WTC11 (cell line): ENCODE measurements at regions not wholly inside any gene's neighbourhood (a gene's known extent, or its start where the extent isn't known, plus 50 kb on each side); places are given as distances from the start of the nearest gene placed in this dataset.

Source experiments
- ATAC-seq: fragments of 200-7000 bp; cut with Tn5 transposase; 2 replicates; pipeline ENCODE4 v1.10.0; 2021; ENCODE audit warnings: mild to moderate bottlenecking, moderate library complexity
- CTCF ChIA-PET: fragments of 300-600 bp; sonication (Branson Sonifier 250); formaldehyde crosslinking; loops from one replicate; lab custom pipeline; 2021; ENCODE audit warnings: antibody characterized with exemption; lab: Charles Lee
- POLR2A ChIA-PET: fragments of 350-600 bp; sonication (Branson Sonifier 250); formaldehyde crosslinking; loops from one replicate; lab custom pipeline; 2021; ENCODE audit warnings: antibody characterized with exemption; lab: Charles Lee
- DNase-seq: peaks from one replicate; pipeline ENCODE4 v3.0.0; 2021; ENCODE audit warnings: low spot score
- H3K27ac Mint-ChIP-seq: 2 replicates; pipeline ENCODE4 v1.8.0; 2021; ENCODE audit warnings: mixed read lengths
- H3K27me3 Mint-ChIP-seq: 2 replicates; pipeline ENCODE4 v1.8.0; 2021; ENCODE audit warnings: low read depth, mild to moderate bottlenecking, moderate library complexity, mixed read lengths
- H3K36me3 Mint-ChIP-seq: 2 replicates; pipeline ENCODE4 v1.8.0; 2021; ENCODE audit warnings: mixed read lengths
- H3K4me1 Mint-ChIP-seq: 2 replicates; pipeline ENCODE4 v1.8.0; 2022; ENCODE audit warnings: mixed read lengths
- H3K4me3 Mint-ChIP-seq: 2 replicates; pipeline ENCODE4 v1.8.0; 2021; ENCODE audit warnings: mild to moderate bottlenecking, moderate library complexity, mixed read lengths
- H3K9me3 Mint-ChIP-seq: 2 replicates; pipeline ENCODE4 v1.8.0; 2021; ENCODE audit warnings: mixed read lengths
- AR ChIP-seq: fragments of 250-450 bp; sonication (Bioruptor Pico); IDR thresholded peaks from 2 replicates; pipeline ENCODE4 v1.9.0; 2021; ENCODE audit warnings: mild to moderate bottlenecking
- ARID4B ChIP-seq: sonication (generic); formaldehyde crosslinking; IDR thresholded peaks from 2 replicates; pipeline ENCODE4 v1.8.0; 2023; ENCODE audit warnings: missing genetic modification reagents, mild to moderate bottlenecking, borderline replicate concordance
- CREB1 ChIP-seq: sonication (generic); formaldehyde crosslinking; IDR thresholded peaks from 2 replicates; pipeline ENCODE4 v1.8.0; 2023; ENCODE audit warnings: mild to moderate bottlenecking, missing genetic modification reagents
- EMX1 ChIP-seq: fragments of 250-450 bp; sonication (Bioruptor Pico); IDR thresholded peaks from 2 replicates; pipeline ENCODE4 v1.8.0; 2021; ENCODE audit warnings: mild to moderate bottlenecking
- ESRRA ChIP-seq: sonication (generic); formaldehyde crosslinking; IDR thresholded peaks from 2 replicates; pipeline ENCODE4 v1.8.1; 2022; ENCODE audit warnings: mild to moderate bottlenecking, missing genetic modification reagents, borderline replicate concordance
- FOXJ3 ChIP-seq: sonication (generic); formaldehyde crosslinking; IDR thresholded peaks from 2 replicates; pipeline ENCODE4 v1.9.0; 2021; ENCODE audit warnings: missing genetic modification reagents, mild to moderate bottlenecking, borderline replicate concordance
- KAT7 ChIP-seq: sonication (generic); formaldehyde crosslinking; IDR thresholded peaks from 2 replicates; pipeline ENCODE4 v1.8.1; 2023; ENCODE audit warnings: missing genetic modification reagents, mild to moderate bottlenecking, borderline replicate concordance
- NFYB ChIP-seq: sonication (generic); formaldehyde crosslinking; conservative IDR thresholded peaks from 2 replicates; pipeline ENCODE4 v1.8.0; 2022; ENCODE audit warnings: low read depth, missing genetic modification reagents
- TCF7 ChIP-seq: sonication (generic); formaldehyde crosslinking; IDR thresholded peaks from 2 replicates; pipeline ENCODE4 v1.8.0; 2022; ENCODE audit warnings: mild to moderate bottlenecking, low read depth, missing genetic modification reagents, moderate library complexity
- TEAD1 ChIP-seq: sonication (generic); formaldehyde crosslinking; IDR thresholded peaks from 2 replicates; pipeline ENCODE4 v1.8.0; 2022; ENCODE audit warnings: mild to moderate bottlenecking, missing genetic modification reagents
- ZNF232 ChIP-seq: sonication (generic); formaldehyde crosslinking; IDR thresholded peaks from 2 replicates; pipeline ENCODE4 v1.8.0; 2022; ENCODE audit warnings: mild to moderate bottlenecking, missing genetic modification reagents
- ZNF317 ChIP-seq: sonication (generic); formaldehyde crosslinking; IDR thresholded peaks from 2 replicates; pipeline ENCODE4 v1.8.1; 2023; ENCODE audit warnings: low read depth, mild to moderate bottlenecking, moderate library complexity, missing genetic modification reagents, borderline replicate concordance
- ZNF671 ChIP-seq: fragments of 250-450 bp; sonication (Bioruptor Pico); IDR thresholded peaks from 2 replicates; pipeline ENCODE4 v1.8.0; 2021; ENCODE audit warnings: mild to moderate bottlenecking
- TF ChIP-seq, protein P1 (sequence below): sonication (generic); formaldehyde crosslinking; conservative IDR thresholded peaks from 2 replicates; pipeline ENCODE4 v1.8.1; 2022; ENCODE audit warnings: mild to moderate bottlenecking, missing genetic modification reagents
- TF ChIP-seq, protein P2 (sequence below): fragments of 250-450 bp; sonication (Bioruptor Pico); conservative IDR thresholded peaks from 2 replicates; pipeline ENCODE4 v1.9.0; 2021; ENCODE audit warnings: mild to moderate bottlenecking
- TF ChIP-seq, protein P3 (sequence below): sonication (generic); formaldehyde crosslinking; IDR thresholded peaks from 2 replicates; pipeline ENCODE4 v1.8.1; 2023; ENCODE audit warnings: mild to moderate bottlenecking, missing genetic modification reagents
- TF ChIP-seq, protein P4 (sequence below): sonication (generic); formaldehyde crosslinking; IDR thresholded peaks from 2 replicates; pipeline ENCODE4 v1.8.1; 2022; ENCODE audit warnings: low read depth, missing genetic modification reagents, borderline replicate concordance

GRCh38 chr13:67917291-67917987, 687.3 kb upstream of the PCDH9 start:
- no peak overlapping the region for H3K27ac Mint-ChIP-seq
- 0 out of 2 replicates have a peak, but pooled peaks cover 2% of the 10 kb centered on the region for H3K36me3 Mint-ChIP-seq
- TF ChIP-seq ZNF671 (CRISPR knock-in tag), result no peak
- no peak for TF ChIP-seq ZNF232 (CRISPR knock-in tag)
- TF ChIP-seq, protein P1, sequence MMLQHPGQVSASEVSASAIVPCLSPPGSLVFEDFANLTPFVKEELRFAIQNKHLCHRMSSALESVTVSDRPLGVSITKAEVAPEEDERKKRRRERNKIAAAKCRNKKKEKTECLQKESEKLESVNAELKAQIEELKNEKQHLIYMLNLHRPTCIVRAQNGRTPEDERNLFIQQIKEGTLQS, result no peak
- TF ChIP-seq, protein P2, sequence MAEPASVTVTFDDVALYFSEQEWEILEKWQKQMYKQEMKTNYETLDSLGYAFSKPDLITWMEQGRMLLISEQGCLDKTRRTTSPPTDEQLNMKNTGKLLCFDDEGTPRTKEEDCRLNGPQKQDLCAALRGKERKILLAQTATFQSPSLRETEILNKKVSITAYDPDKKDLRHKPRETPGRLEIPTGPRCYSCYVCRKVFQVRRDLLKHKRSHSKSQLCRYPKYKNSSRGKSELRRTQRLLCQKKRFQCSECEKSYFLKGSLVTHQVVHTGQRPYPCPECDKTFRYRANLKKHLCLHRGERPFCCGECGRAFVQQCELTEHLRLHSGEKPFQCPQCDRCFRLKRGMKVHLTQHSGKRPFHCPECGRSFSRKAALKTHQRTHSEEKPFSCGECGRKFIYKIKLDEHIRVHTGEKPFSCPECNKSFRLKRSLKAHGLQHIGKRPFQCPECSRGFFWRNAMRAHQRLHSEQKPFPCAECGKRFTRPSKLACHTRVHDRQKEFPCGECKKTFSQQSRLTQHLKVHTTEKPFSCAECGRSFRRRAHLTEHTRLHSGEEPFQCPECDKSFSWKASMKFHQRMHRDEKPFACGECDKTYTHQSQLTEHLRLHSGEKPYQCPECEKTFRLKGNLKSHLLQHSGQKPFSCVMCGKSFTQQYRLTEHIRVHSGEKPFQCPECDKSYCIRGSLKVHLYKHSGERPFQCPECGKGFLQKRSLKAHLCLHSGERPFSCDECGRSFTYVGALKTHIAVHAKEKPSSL (CRISPR knock-in tag), result no peak
- TF ChIP-seq, protein P3, sequence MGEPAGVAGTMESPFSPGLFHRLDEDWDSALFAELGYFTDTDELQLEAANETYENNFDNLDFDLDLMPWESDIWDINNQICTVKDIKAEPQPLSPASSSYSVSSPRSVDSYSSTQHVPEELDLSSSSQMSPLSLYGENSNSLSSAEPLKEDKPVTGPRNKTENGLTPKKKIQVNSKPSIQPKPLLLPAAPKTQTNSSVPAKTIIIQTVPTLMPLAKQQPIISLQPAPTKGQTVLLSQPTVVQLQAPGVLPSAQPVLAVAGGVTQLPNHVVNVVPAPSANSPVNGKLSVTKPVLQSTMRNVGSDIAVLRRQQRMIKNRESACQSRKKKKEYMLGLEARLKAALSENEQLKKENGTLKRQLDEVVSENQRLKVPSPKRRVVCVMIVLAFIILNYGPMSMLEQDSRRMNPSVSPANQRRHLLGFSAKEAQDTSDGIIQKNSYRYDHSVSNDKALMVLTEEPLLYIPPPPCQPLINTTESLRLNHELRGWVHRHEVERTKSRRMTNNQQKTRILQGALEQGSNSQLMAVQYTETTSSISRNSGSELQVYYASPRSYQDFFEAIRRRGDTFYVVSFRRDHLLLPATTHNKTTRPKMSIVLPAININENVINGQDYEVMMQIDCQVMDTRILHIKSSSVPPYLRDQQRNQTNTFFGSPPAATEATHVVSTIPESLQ (CRISPR knock-in tag), result no peak
- no peak for TF ChIP-seq ZNF317 (CRISPR knock-in tag)
- TF ChIP-seq TEAD1, result no peak
- TF ChIP-seq NFYB (CRISPR knock-in tag), result no peak
- TF ChIP-seq ESRRA (CRISPR knock-in tag), result no peak
- TF ChIP-seq FOXJ3 (CRISPR knock-in tag), result no peak
- TF ChIP-seq KAT7, result no peak
- no peak for TF ChIP-seq EMX1 (CRISPR knock-in tag)
- no peak for TF ChIP-seq ARID4B (CRISPR knock-in tag)
- no peak for TF ChIP-seq CREB1 (CRISPR knock-in tag)
- no peak for TF ChIP-seq TCF7
- TF ChIP-seq, protein P4, sequence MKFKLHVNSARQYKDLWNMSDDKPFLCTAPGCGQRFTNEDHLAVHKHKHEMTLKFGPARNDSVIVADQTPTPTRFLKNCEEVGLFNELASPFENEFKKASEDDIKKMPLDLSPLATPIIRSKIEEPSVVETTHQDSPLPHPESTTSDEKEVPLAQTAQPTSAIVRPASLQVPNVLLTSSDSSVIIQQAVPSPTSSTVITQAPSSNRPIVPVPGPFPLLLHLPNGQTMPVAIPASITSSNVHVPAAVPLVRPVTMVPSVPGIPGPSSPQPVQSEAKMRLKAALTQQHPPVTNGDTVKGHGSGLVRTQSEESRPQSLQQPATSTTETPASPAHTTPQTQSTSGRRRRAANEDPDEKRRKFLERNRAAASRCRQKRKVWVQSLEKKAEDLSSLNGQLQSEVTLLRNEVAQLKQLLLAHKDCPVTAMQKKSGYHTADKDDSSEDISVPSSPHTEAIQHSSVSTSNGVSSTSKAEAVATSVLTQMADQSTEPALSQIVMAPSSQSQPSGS (CRISPR knock-in tag), result no peak
- TF ChIP-seq AR (CRISPR knock-in tag), result no peak
- H3K4me3 Mint-ChIP-seq, result no peak overlapping the region
- peaks cover 12% of the 10 kb centered on the region for H3K9me3 Mint-ChIP-seq
- H3K27me3 Mint-ChIP-seq, result no peaks in the 10 kb centered on the region
- CTCF ChIA-PET, result no interaction called here
- POLR2A ChIA-PET, result no interaction called here
- DNase-seq, result no peak
- H3K4me1 Mint-ChIP-seq, result no peaks in the 10 kb centered on the region
- no peak for ATAC-seq
